SK-N-SH (cell line): ENCODE measurements at regions not wholly inside any gene's neighbourhood (a gene's known extent, or its start where the extent isn't known, plus 50 kb on each side); places are given as distances from the start of the nearest gene placed in this dataset.

Experiments
- CTCF ChIA-PET: fragments of 300-600, 350-600 bp; formaldehyde crosslinking; extraction: SDS; loops from one replicate; lab custom pipeline; 2021; lab: Yijun Ruan, JAX
- POLR2A ChIA-PET: fragments of 350-600 bp; sonication (Branson Sonifier 250); formaldehyde crosslinking; extraction: SDS; loops from one replicate; lab custom pipeline; 2020; ENCODE audit warnings: antibody characterized with exemption, inconsistent platforms; lab: Yijun Ruan, JAX
- DNase-seq: peaks from one replicate; pipeline ENCODE4 v3.0.0; 2012
- H2AFZ ChIP-seq: fragments of 200-600 bp; sonication (generic); 2 replicates; pipeline ENCODE4 v1.8.1; 2016; ENCODE audit warnings: antibody characterized with exemption, mild to moderate bottlenecking, low read depth
- H3F3A ChIP-seq: fragments of 200-600 bp; sonication (generic); replicated peaks from 2 replicates; pipeline ENCODE3; 2016; ENCODE audit warnings: antibody characterized with exemption, mild to moderate bottlenecking; ENCODE audit not compliant: insufficient read depth
- H3K27ac ChIP-seq, 2 experiments: fragments of 200-500 bp in 1 of 2; fragments of 200-600 bp in 1 of 2; sonication (Bioruptor generic) in 1 of 2; sonication (generic), shearing (Covaris generic) in 1 of 2; 2 replicates each; pipeline versions ENCODE4 v1.5.1 to v1.6.1; 2014 to 2016; ENCODE audit warnings: low read depth in 2 of 2, inconsistent platforms in 1 of 2, low read length in 1 of 2, mild to moderate bottlenecking in 1 of 2, mixed read lengths in 1 of 2
- H3K27me3 ChIP-seq: fragments of 200-600 bp; sonication (generic), shearing (Covaris generic); 2 replicates; pipeline ENCODE4 v1.6.1; 2016; ENCODE audit warnings: mixed run types; ENCODE audit not compliant: insufficient read depth
- H3K36me3 ChIP-seq, 2 experiments: fragments of 200-500 bp in 1 of 2; fragments of 200-600 bp in 1 of 2; sonication (Bioruptor generic) in 1 of 2; sonication (generic) in 1 of 2; replicated peaks in 1 of 2; 2 replicates each; pipeline versions ENCODE3 to v1.5.1; 2014 to 2016; ENCODE audit warnings: low read length in 1 of 2, mild to moderate bottlenecking in 1 of 2; ENCODE audit not compliant: insufficient read depth in 2 of 2, control insufficient read depth in 1 of 2
- H3K4me1 ChIP-seq, 2 experiments: fragments of 200-500 bp in 1 of 2; fragments of 200-600 bp in 1 of 2; sonication (Bioruptor generic) in 1 of 2; sonication (generic), shearing (Covaris generic) in 1 of 2; 2 replicates each; pipeline versions ENCODE4 v1.5.1 to v1.6.1; 2014 to 2016; ENCODE audit warnings: low read depth in 1 of 2, low read length in 1 of 2, mixed run types in 1 of 2; ENCODE audit not compliant: insufficient read depth in 2 of 2, control insufficient read depth in 1 of 2
- H3K4me2 ChIP-seq: fragments of 200-600 bp; sonication (generic), shearing (Covaris generic); 2 replicates; pipeline ENCODE4 v1.6.1; 2017; ENCODE audit warnings: mixed run types
- H3K4me3 ChIP-seq, 2 experiments: fragments of 200-500 bp in 1 of 2; fragments of 200-600 bp in 1 of 2; sonication (Bioruptor generic) in 1 of 2; sonication (generic), shearing (Covaris generic) in 1 of 2; 2 replicates each; pipeline versions ENCODE4 v1.5.1 to v1.8.1; 2014 to 2016; ENCODE audit warnings: low read depth in 2 of 2, inconsistent platforms in 1 of 2, low read length in 1 of 2, mild to moderate bottlenecking in 1 of 2, mixed read lengths in 1 of 2, moderate library complexity in 1 of 2
- H3K79me2 ChIP-seq: fragments of 200-600 bp; sonication (generic); 2 replicates; pipeline ENCODE4 v1.8.1; 2017; ENCODE audit warnings: mild to moderate bottlenecking; ENCODE audit not compliant: insufficient read depth
- H3K9ac ChIP-seq: fragments of 200-600 bp; sonication (generic); 2 replicates; pipeline ENCODE4 v1.6.1; 2017; ENCODE audit warnings: mixed run types
- H3K9me2 ChIP-seq: fragments of 200-600 bp; sonication (generic); 2 replicates; pipeline ENCODE4 v1.6.1; 2017; ENCODE audit warnings: mixed run types
- H3K9me3 ChIP-seq: fragments of 200-600 bp; sonication (generic); 2 replicates; pipeline ENCODE4 v1.6.1; 2017; ENCODE audit warnings: mixed run types, mild to moderate bottlenecking, moderate library complexity
- H4K20me1 ChIP-seq: fragments of 200-600 bp; sonication (generic); 2 replicates; pipeline ENCODE4 v1.6.1; 2017; ENCODE audit warnings: mild to moderate bottlenecking, mixed run types; ENCODE audit not compliant: insufficient read depth
- CHD2 ChIP-seq: fragments of 150-350 bp; IDR thresholded peaks from 2 replicates; pipeline ENCODE4 v1.6.1; 2018; ENCODE audit warnings: low read length; ENCODE audit not compliant: partially characterized antibody
- EP300 ChIP-seq, 2 experiments: IDR thresholded peaks; 2 replicates each; pipeline versions ENCODE4 v1.4.0 to v1.6.1; 2012; ENCODE audit warnings: borderline replicate concordance in 1 of 2, low read depth in 1 of 2, low read length in 1 of 2
- EZH2phosphoT487 ChIP-seq: fragments of 200-600 bp; sonication (generic); IDR thresholded peaks from 2 replicates; pipeline ENCODE4 v1.6.1; 2017; ENCODE audit warnings: low read depth, mixed run types, mild to moderate bottlenecking, antibody characterized with exemption, moderate library complexity, borderline replicate concordance
- FOXJ3 ChIP-seq: sonication (generic); formaldehyde crosslinking; IDR thresholded peaks from 2 replicates; pipeline ENCODE4 v1.5.1; 2020; ENCODE audit warnings: mild to moderate bottlenecking, missing genetic modification reagents
- GATA2 ChIP-seq: sonication (generic); formaldehyde crosslinking; IDR thresholded peaks from 2 replicates; pipeline ENCODE4 v1.5.0; 2020; ENCODE audit warnings: mild to moderate bottlenecking, missing genetic modification reagents
- MEF2A ChIP-seq: IDR thresholded peaks from 2 replicates; pipeline ENCODE4 v1.4.0; 2012; ENCODE audit warnings: low read depth, borderline replicate concordance
- NRF1 ChIP-seq: IDR thresholded peaks from 2 replicates; pipeline ENCODE4 v1.6.1; 2012; ENCODE audit warnings: low read depth, mild to moderate bottlenecking, low read length
- RCOR1 ChIP-seq: fragments of 150-350 bp; IDR thresholded peaks from 2 replicates; pipeline ENCODE4 v1.6.1; 2017; ENCODE audit warnings: antibody characterized with exemption, low read length
- RXRA ChIP-seq: IDR thresholded peaks from 2 replicates; pipeline ENCODE4 v1.4.0; 2012; ENCODE audit warnings: low read depth, mild to moderate bottlenecking, borderline replicate concordance
- SIN3A ChIP-seq: IDR thresholded peaks from 2 replicates; pipeline ENCODE4 v1.6.1; 2012; ENCODE audit warnings: low read depth, mild to moderate bottlenecking, low read length, moderate library complexity, borderline replicate concordance
- TEAD4 ChIP-seq: IDR thresholded peaks from 2 replicates; pipeline ENCODE4 v1.4.0; 2012; ENCODE audit warnings: mild to moderate bottlenecking, borderline replicate concordance; ENCODE audit not compliant: insufficient read depth
- YY1 ChIP-seq: IDR thresholded peaks from 2 replicates; pipeline ENCODE4 v1.4.0; 2012; ENCODE audit warnings: low read depth, mild to moderate bottlenecking
- WGBS: methylation state at CpG from one replicate; pipeline ENCODE4 v1.1.6; 2017; ENCODE audit warnings: low lambda C conversion rate; 5-methylcytosine and 5-hydroxymethylcytosine counted together
- TF ChIP-seq, protein P1 (sequence below): IDR thresholded peaks from 2 replicates; pipeline ENCODE4; 2012

DNA sequence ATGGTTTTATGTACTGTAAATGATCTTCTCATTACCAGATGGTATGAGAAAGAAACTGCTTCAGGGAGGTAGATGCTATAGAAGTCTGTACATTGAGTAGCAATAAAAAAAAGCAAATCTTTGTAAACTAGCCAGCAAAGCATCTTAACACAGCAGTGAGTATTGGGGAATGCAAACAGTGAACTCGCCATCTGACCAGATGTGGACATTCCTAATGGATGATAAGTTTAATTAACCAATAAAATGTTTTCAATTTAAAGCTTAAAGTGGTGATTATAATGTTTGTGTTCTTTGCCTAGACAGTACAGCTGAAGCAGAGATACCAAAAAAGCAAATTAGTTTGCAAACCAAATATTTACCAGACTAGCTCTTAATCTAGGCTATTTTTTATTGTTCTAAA is 1144.2 kb downstream of the FAT4 start:
- POLR2A ChIA-PET = no interaction called here
- Histone ChIP-seq H3F3A (no peaks in the 10 kb centered on the region), H3K79me2 (no peaks in the 10 kb centered on the region), H3K27ac (peak overlapping the region in 1 of 2 experiments; percentile 34; a peak in 1 of 4 replicates), H3K9me3 (no peaks in the 10 kb centered on the region), H3K4me2 (no peak overlapping the region), H2AFZ (no peak overlapping the region), H3K4me1 (peaks cover 0 to 7% of the 10 kb centered on the region in 2 experiments; a peak in 2 of 4 replicates), H3K36me3 (no peaks in the 10 kb centered on the region), H3K9me2 (no peaks in the 10 kb centered on the region), H4K20me1 (no peaks in the 10 kb centered on the region), H3K9ac (no peak overlapping the region), H3K27me3 (no peaks in the 10 kb centered on the region), H3K4me3 (no peak overlapping the region)
- peak; percentile 33 for DNase-seq
- TF ChIP-seq RXRA (no peak), EP300 (IDR thresholded peaks at IDR 0.05; ENCODE audit: borderline replicate concordance in 1 of 2, low read depth in 1 of 2, low read length in 1 of 2) (peak in 1 of 2 experiments; percentile 55; a peak in 2 of 4 replicates), CHD2 (peak; percentile 45), GATA2 (CRISPR knock-in tag) (peak; percentile 60), YY1 (no peak), RCOR1 (peak; percentile 93), EZH2phosphoT487 (no peak), SIN3A (no peak)
- TF ChIP-seq, protein P1, sequence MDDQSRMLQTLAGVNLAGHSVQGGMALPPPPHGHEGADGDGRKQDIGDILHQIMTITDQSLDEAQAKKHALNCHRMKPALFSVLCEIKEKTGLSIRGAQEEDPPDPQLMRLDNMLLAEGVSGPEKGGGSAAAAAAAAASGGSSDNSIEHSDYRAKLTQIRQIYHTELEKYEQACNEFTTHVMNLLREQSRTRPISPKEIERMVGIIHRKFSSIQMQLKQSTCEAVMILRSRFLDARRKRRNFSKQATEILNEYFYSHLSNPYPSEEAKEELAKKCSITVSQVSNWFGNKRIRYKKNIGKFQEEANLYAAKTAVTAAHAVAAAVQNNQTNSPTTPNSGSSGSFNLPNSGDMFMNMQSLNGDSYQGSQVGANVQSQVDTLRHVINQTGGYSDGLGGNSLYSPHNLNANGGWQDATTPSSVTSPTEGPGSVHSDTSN = no peak
- WGBS = 27% methylated on average over 1 of the region's 1 CpG
- CTCF ChIA-PET = interaction anchor here (1.2 kb wide), 1 partner anchor 133 kb away, joined by 3 read pairs; no protein-coding TSS in a partner anchor

GRCh38 chr4:126465341-126465740 is 1150.6 kb downstream of the FAT4 start:
- TF ChIP-seq MEF2A (no peak), TEAD4 (no peak), FOXJ3 (CRISPR knock-in tag) (no peak), NRF1 (no peak)
- TF ChIP-seq, all 33 proteins: peak for 0
- WGBS = 13% methylated on average over 1 of the region's 1 CpG
- POLR2A ChIA-PET = no interaction called here

More at GRCh38 chr4:126465341-126465740, 1150.6 kb downstream of the FAT4 start:
- Histone ChIP-seq H3K4me2 (no peak overlapping the region), H2AFZ (no peak overlapping the region), H3K79me2 (no peaks in the 10 kb centered on the region), H4K20me1 (no peaks in the 10 kb centered on the region), H3K9me3 (0 out of 2 replicates have a peak, but pooled peaks cover 4% of the 10 kb centered on the region), H3K27ac (no peak overlapping the region), H3K4me3 (no peak overlapping the region), H3K4me1 (no peaks in the 10 kb centered on the region), H3K36me3 (no peaks in the 10 kb centered on the region), H3K9ac (no peak overlapping the region), H3K9me2 (no peaks in the 10 kb centered on the region), H3K27me3 (no peaks in the 10 kb centered on the region), H3F3A (no peaks in the 10 kb centered on the region)
- CTCF ChIA-PET = no interaction called here
- no peak for DNase-seq
